H54 (cell line): ENCODE measurements at regions not wholly inside any gene's neighbourhood (a gene's known extent, or its start where the extent isn't known, plus 50 kb on each side); places are given as distances from the start of the nearest gene placed in this dataset.
"Not testable (repeated sequence)": the region's sequence is repeated elsewhere in the genome, so short reads cannot be mapped to it uniquely, and the experiment has no call there.

Source experiments
- DNase-seq: peaks from one replicate; pipeline ENCODE4 v3.0.0; 2011; ENCODE audit warnings: low spot score, mixed read lengths; ENCODE audit not compliant: insufficient read length
- FAIRE-seq: peaks from 3 replicates; lab custom pipeline; 2011; peaks lifted over from hg19 to GRCh38; lab: Jason Lieb, UNC
- POLR2A ChIP-seq: IDR thresholded peaks from 2 replicates; pipeline ENCODE4 v1.6.1; 2011; ENCODE audit warnings: low read depth, mild to moderate bottlenecking, low read length

DNA sequence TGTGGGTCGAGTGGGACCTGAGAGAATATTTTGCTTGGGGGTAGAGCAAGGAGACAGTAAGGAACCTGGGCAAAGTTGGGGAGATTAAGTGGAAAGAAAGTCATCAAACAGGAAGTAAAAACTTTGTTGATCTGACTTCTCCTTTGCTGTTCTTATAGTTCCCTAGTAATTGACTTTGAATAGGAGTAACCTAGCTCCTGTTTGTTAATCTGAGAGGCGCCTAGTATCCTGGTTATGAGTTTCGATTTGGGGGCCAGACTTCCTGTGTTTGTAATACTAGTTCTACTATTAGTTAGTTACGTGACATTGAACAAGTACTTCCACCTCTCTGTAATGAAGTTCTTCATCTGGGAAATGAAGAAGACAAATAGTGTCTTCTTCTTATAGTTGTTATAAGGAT is 99.1 kb downstream of the ZNF365 start:
- no peak for TF ChIP-seq POLR2A
- no peak for FAIRE-seq
- DNase-seq = no peak

GRCh38 chr10:62475551-62475950 is 101.4 kb downstream of the ZNF365 start:
- FAIRE-seq = no peak
- no peak for TF ChIP-seq POLR2A
- DNase-seq = no peak

- no peak for TF ChIP-seq POLR2A
- FAIRE-seq = no peak
- no peak for DNase-seq
Measured at GRCh38 chr10:62479523-62479922, 105.4 kb downstream of the ZNF365 start.

DNA sequence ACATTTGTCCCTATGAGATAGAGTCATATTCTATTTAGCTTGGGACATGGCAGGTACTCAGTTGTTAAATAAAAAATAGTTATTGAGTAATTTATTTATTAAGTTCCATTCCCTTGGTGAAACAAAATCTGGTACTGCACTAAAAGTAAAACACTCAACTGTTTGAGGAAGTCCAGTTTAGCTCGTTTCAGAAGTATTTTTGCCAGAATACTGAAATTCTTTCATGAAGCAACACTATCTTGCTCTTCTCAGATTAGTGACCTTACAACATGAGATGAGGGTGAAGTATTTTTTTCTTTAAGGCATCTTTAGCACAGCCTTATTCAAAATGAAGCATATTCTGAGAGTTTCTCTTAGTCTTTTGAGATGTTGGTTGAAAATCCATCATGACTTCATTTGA is 106.0 kb downstream of the ZNF365 start:
- no peak for TF ChIP-seq POLR2A
- FAIRE-seq = no peak
- no peak for DNase-seq

GRCh38 chr10:62482581-62482980 is 108.4 kb downstream of the ZNF365 start:
- DNase-seq (no peak), FAIRE-seq (no peak)
- no peak for TF ChIP-seq POLR2A

DNA sequence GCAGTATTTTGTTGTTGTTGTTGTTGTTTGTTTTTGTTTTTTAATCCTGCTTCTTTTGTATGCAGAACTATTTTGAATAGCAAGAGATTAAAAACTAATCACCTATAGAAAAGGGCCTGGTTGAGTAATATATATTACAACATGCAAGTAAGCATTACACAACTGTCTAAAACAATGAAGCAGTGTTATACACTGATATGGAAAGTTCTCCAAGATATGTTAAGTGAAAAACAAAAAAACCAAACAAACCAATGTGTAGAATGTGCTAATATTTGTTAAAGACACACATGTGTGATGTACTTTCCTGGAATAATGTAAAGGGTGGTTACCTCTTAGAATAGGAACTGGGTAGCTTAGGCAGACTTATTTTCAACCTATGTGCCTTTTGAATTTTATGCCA is 117.4 kb downstream of the ZNF365 start:
- TF ChIP-seq POLR2A = no peak
- no peak for FAIRE-seq
- DNase-seq = no peak

DNA sequence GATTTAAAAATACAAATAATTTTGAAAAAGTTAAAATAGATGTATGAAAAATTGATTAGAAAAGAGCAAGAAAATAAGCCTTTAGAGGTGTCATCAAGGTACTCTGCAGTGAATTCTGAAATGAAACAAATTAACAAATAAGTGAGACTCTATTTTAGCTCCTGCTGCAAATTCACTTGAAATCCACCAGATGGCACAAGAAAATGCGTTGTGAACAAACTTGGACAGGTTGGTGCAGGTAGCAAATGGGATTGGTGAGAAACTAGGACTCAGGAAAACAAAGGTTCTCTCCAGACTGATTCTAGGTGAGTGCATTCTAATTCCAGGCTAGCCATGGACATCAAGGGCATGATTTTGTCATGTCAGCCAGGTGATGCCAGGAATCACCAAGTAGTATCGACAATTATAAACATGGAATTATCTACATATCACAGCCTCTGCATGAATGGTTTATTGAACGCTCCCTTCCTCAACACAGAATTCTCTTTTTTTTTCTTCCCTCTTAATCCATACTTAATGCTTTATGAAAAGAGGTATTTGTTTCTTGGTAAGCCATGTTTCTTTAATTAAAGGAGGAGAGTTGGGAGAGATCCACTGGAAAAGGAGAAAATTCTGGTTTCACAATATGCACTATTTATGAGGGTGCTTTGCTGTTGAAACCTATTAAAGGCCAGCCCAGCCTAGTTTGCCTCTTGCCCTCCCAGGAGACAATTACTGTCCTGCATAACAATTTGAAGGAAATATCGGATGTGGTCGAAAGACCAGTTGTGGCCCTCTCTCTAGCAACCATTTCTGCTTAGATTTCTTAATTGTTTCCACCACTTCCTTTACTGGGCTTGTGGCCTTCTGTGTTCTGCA is 118.1 kb downstream of the ZNF365 start:
- TF ChIP-seq POLR2A = no peak
- FAIRE-seq (peak; percentile 61), DNase-seq (no peak)

DNA sequence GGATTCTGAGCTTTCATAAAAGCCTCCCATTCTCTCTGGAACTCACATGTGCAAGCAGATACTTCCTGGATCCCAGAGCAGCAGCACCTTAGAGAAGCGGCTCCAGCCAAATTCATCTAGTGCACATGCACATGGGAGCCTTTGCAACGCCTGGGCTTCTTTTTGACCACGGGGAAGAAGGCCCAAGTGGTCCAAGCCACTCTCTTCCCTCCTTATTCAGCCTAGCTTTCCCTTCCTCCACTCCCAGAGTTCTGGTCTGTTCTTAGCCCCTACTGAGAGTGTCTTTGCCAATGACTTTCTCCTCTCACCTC is 118.7 kb downstream of the ZNF365 start:
- FAIRE-seq (no peak), DNase-seq (no peak)
- TF ChIP-seq POLR2A = no peak

DNA sequence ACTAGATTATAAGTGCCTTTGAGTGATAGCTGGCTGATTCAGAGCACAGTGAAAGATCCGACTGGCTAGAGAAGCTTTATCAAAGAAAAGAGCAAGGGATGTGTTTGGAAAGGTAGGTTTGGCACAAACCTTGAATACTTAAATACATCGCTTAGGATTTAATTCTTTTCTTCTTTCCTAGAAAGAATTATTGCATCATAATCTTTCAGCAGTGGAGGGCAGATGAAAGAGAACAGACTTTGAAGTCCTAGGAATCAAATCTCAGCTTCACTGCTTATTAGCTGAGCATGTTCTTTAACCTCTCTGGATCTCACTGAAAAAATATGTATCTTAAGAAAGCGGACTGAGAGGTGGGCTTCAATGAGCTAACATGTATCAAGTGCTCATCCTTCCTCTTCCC is 122.8 kb downstream of the ZNF365 start:
- DNase-seq (no peak), FAIRE-seq (no peak)
- no peak for TF ChIP-seq POLR2A

DNA sequence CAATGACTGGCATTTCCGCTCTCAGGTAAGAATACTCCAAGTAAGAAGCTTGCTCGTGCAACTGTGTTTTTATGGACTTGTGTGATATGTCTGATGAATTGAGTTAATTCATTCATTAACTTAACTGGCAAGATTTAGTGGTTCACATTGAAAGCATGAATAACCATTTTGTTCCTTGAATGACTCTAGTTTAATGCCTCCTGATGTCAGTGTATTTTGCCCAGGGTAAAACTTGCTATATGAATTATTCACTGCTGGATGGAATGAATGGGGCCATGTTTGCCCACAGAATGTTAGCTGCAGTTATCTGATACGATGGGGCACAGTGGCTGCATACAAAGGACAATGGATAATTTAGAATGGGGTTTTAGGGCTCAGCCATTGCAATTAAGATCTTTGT is 124.1 kb downstream of the ZNF365 start:
- TF ChIP-seq POLR2A = no peak
- no peak for FAIRE-seq
- DNase-seq = no peak

GRCh38 chr10:62500116-62500515 is 125.9 kb downstream of the ZNF365 start:
- peak; percentile 82 for FAIRE-seq
- not testable (repeated sequence) for DNase-seq

DNA sequence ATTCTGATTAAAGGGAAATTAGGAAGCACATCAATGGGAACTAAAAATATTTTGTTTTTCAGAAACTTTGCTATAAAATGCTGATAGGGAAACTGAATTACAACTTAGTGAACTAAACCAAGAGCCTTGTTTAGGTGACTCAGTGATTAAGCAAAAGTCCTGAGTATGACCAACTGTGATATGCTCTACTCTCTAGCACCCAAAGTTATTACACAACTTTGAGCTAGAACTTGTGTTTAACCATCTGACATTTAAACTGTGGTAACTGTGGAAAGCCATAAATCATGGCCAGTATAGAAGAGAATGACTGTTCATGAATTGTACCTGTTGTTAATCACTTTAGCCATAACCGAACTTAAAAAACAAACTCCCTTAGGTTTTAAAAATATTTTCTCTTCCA is 127.4 kb downstream of the ZNF365 start:
- no peak for TF ChIP-seq POLR2A
- FAIRE-seq (no peak), DNase-seq (no peak)

DNA sequence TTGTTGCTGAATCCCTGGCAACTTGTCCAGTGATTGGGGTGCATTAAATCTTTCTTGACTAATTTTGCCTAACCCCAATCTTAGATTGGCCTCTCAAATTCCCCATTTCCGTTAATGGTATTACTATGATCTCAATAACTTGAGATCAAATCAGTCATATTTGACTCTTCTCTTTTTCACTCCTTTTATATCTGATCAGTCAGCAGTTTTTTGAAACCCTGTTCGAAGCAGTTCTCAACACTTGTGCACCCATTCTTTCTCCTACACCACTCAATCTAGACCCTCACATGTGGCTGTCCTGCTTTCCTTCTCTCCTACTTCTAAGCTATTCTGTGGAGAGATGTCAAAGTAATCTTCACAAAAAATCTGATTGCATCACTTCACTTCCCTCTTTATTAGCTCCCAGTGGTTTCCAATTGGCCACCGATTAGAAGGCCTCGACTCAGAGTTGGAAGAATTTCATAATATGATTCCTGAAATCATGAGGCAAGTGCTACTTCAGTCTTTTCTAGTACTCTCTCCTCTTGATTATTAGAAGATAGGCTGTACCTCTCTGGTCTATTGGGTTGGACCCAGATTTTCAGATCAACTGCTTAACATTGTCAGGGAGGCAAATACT is 128.9 kb downstream of the ZNF365 start:
- no peak for DNase-seq

GRCh38 chr10:62503872-62504271 is 129.7 kb downstream of the ZNF365 start:
- TF ChIP-seq POLR2A = no peak
- FAIRE-seq (no peak), DNase-seq (no peak)

More for the DNA sequence above, 128.9 kb downstream of the ZNF365 start:
- FAIRE-seq = no peak
- TF ChIP-seq POLR2A = no peak

- DNase-seq (no peak), FAIRE-seq (no peak)
- TF ChIP-seq POLR2A = no peak
Measured at GRCh38 chr10:62506371-62506770, 132.2 kb downstream of the ZNF365 start.

GRCh38 chr10:62511238-62511637 is 137.1 kb downstream of the ZNF365 start:
- no peak for TF ChIP-seq POLR2A
- FAIRE-seq (no peak), DNase-seq (no peak)
